Psoas muscle (tissue), 7 donors: ENCODE measurements at regions not wholly inside any gene's neighbourhood (a gene's known extent, or its start where the extent isn't known, plus 50 kb on each side); places are given as distances from the start of the nearest gene placed in this dataset.

Source experiments
- ATAC-seq, 4 donors: fragments of 200-7000 bp; cut with Tn5 transposase; one replicate each; pipeline ENCODE4 v1.9.1; 2020; ENCODE audit warnings: moderate library complexity in 3 of 4, mild to moderate bottlenecking in 2 of 4
- DNase-seq, 2 donors: peaks; one replicate each; pipeline ENCODE4 v3.0.0-alpha.2; 2020
- H3K27ac ChIP-seq: fragments of 200-600 bp; one replicate; pipeline ENCODE4 v1.8.0; 2022
- H3K27me3 ChIP-seq, 3 donors: fragments of 200-600 bp in 1 of 3; one replicate each; pipeline versions ENCODE4 v1.6.1 to v1.8.0; 2013 to 2022; ENCODE audit warnings: low read length in 2 of 3, mild to moderate bottlenecking in 2 of 3, moderate library complexity in 1 of 3; ENCODE audit not compliant: insufficient read depth in 3 of 3
- H3K36me3 ChIP-seq, 2 donors: fragments of 200-600 bp in 1 of 2; one replicate each; pipeline versions ENCODE4 v1.6.1 to v1.8.0; 2013 to 2022; ENCODE audit warnings: low read depth in 1 of 2, mild to moderate bottlenecking in 1 of 2, moderate library complexity in 1 of 2; ENCODE audit not compliant: insufficient read depth in 1 of 2
- H3K4me1 ChIP-seq: fragments of 200-600 bp; one replicate; pipeline ENCODE4 v1.8.0; 2022
- H3K4me3 ChIP-seq: fragments of 200-600 bp; one replicate; pipeline ENCODE4 v1.8.0; 2022; ENCODE audit warnings: mild to moderate bottlenecking
- H3K9me3 ChIP-seq: fragments of 200-600 bp; one replicate; pipeline ENCODE4 v1.8.0; 2022
- CTCF ChIP-seq: fragments of 200-600 bp; IDR thresholded peaks from one replicate; pipeline ENCODE4 v1.8.0; 2022; ENCODE audit warnings: antibody characterized with exemption
- WGBS, 3 donors: extraction: QIAGEN DNeasy Blood & Tissue Kit; methylation state at CpG; one replicate each; pipeline versions ENCODE4 v1.1.6 to v1.1.7; 2013; 5-methylcytosine and 5-hydroxymethylcytosine counted together
- intact Hi-C, 2 donors: fragments of 100-400 bp; cut with DNase I; formaldehyde crosslinking; loops; one replicate each; pipeline versions ENCODE4 v1.11.0 to v1.14.2; 2022
- donor health status: healthy with polysubstance abuse.
- donor health status: DM: no; HTN: no; CAD: no; lungs with moderate emphysema.
- donor health status: Bipolar disorder and iron deficiency.
- donor health status: healthy.
- donor health status: DM: yes; HTN: yes; CAD: no.
- donor health status: DM: no; HTN: no; CAD: no.
- donor health status: DM: yes; HTN: yes; CAD: no.

GRCh38 chr9:103116246-103116645, 121.1 kb downstream of the CYLC2 start:
- H3K36me3 ChIP-seq: no peaks in the 10 kb centered on the region
- no peak for DNase-seq
- intact Hi-C loops: no loop called here
- H3K27me3 ChIP-seq: no peaks in the 10 kb centered on the region
- H3K27ac ChIP-seq: no peak overlapping the region
- 64 to 76% (median 69%) methylated on average over 2 of the region's 2 CpGs for WGBS, 3 donors
- no peak overlapping the region for H3K4me3 ChIP-seq
- no peak for TF ChIP-seq CTCF
- no peak for ATAC-seq
- no peaks in the 10 kb centered on the region for H3K4me1 ChIP-seq
- H3K9me3 ChIP-seq: no peaks in the 10 kb centered on the region

- H3K4me3 ChIP-seq: no peak overlapping the region
- H3K9me3 ChIP-seq: peaks cover 26% of the 10 kb centered on the region
- 88 to 90% (median 89%) methylated on average over 2 of the region's 2 CpGs for WGBS, 3 donors
- no peak for TF ChIP-seq CTCF
- DNase-seq (no peak), ATAC-seq (no peak)
- H3K27ac ChIP-seq: no peak overlapping the region
- no peaks in the 10 kb centered on the region for H3K4me1 ChIP-seq
- intact Hi-C loops: no loop called here
- H3K36me3 ChIP-seq: no peaks in the 10 kb centered on the region
- no peaks in the 10 kb centered on the region for H3K27me3 ChIP-seq
Observed at GRCh38 chr9:103126494-103126893, 131.4 kb downstream of the CYLC2 start.

- DNase-seq: no peak
- 71 to 92% (median 92%) methylated on average over 2 of the region's 2 CpGs for WGBS, 3 donors
- intact Hi-C loops: no loop called here
Observed at GRCh38 chr9:103139891-103140290, 144.8 kb downstream of the CYLC2 start.

GRCh38 chr9:103152473-103152872, 157.3 kb downstream of the CYLC2 start:
- intact Hi-C loops: no loop called here
- no peak for ATAC-seq

More at GRCh38 chr9:103139891-103140290, 144.8 kb downstream of the CYLC2 start:
- H3K36me3 ChIP-seq: no peaks in the 10 kb centered on the region
- no peak overlapping the region for H3K27ac ChIP-seq
- TF ChIP-seq CTCF: no peak
- no peaks in the 10 kb centered on the region for H3K9me3 ChIP-seq
- H3K4me1 ChIP-seq: no peaks in the 10 kb centered on the region
- no peak for ATAC-seq
- no peaks in the 10 kb centered on the region for H3K27me3 ChIP-seq
- no peak overlapping the region for H3K4me3 ChIP-seq

More at GRCh38 chr9:103152473-103152872, 157.3 kb downstream of the CYLC2 start:
- no peak for TF ChIP-seq CTCF
- Histone ChIP-seq H3K4me1 (no peaks in the 10 kb centered on the region), H3K36me3 (no peaks in the 10 kb centered on the region), H3K9me3 (no peaks in the 10 kb centered on the region), H3K27ac (no peak overlapping the region), H3K27me3 (no peaks in the 10 kb centered on the region), H3K4me3 (no peak overlapping the region)
- DNase-seq: no peak
- 58 to 68% (median 63%) methylated on average over 2 of the region's 2 CpGs for WGBS, 3 donors
